ENCODE measurements at regions not wholly inside any gene's neighbourhood (a gene's known extent, or its start where the extent isn't known, plus 50 kb on each side); places are given as distances from the start of the nearest gene placed in this dataset.
A peak's percentile ranks its signal among the peaks of the same experiment; 100 is the strongest.

GRCh38 chr2:183610724-183611123 is 486.5 kb downstream of the NUP35 start (continued):
- peak; percentile 37; the same call in 1 of the 2 replicates for TF ChIP-seq ZNF462 (CRISPR knock-in tag; IDR thresholded peaks at IDR 0.05)

GRCh38 chr2:183614799-183615435 is 490.7 kb downstream of the NUP35 start:
- Mint-ChIP-seq H3K4me1 (peaks cover 7% of the 10 kb centered on the region), H3K4me3 (no peak overlapping the region), H3K27ac (no peak overlapping the region), H3K27me3 (ENCODE audit: insufficient read depth, low read depth, poor library complexity) (no peaks in the 10 kb centered on the region), H3K9me3 (peaks cover 11% of the 10 kb centered on the region; the same call in 2 of the 3 replicates), H3K36me3 (ENCODE audit: low read depth) (no peaks in the 10 kb centered on the region)
- Histone ChIP-seq H3K4me3 (no peak overlapping the region), H3K36me3 (ENCODE audit: insufficient read depth) (no peaks in the 10 kb centered on the region), H4K20me1 (replicated peaks; ENCODE audit: insufficient read depth) (no peaks in the 10 kb centered on the region), H3K4me2 (no peak overlapping the region), H3K79me2 (replicated peaks; ENCODE audit: insufficient read depth) (no peaks in the 10 kb centered on the region), H3F3A (replicated peaks; ENCODE audit: low read depth) (no peaks in the 10 kb centered on the region), H3K9me2 (ENCODE audit: insufficient read depth) (no peaks in the 10 kb centered on the region; the same call in 1 of the 2 replicates), H3K4me1 (ENCODE audit: insufficient read depth) (peaks cover 13% of the 10 kb centered on the region), H3K27ac (ENCODE audit: low read depth) (no peak overlapping the region), H2AFZ (no peak overlapping the region; the same call in 1 of the 2 replicates), H3K27me3 (ENCODE audit: insufficient read depth) (no peaks in the 10 kb centered on the region)
- ATAC-seq = no peak
- DNase-seq (ENCODE audit: low spot score) = no peak
- TF ChIP-seq ZNF331 (CRISPR knock-in tag; IDR thresholded peaks at IDR 0.05; ENCODE audit: low read depth) (no peak), JUNB (IDR thresholded peaks at IDR 0.05; ENCODE audit: unreplicated experiment) (no peak), CTCF (conservative IDR thresholded peaks at IDR 0.05; ENCODE audit: low read depth in 2 of 2) (no peak), POLR2AphosphoS5 (IDR thresholded peaks at IDR 0.05; ENCODE audit: low read depth) (no peak), STAT1 (IDR thresholded peaks at IDR 0.05; ENCODE audit: unreplicated experiment) (no peak), NANOG (IDR thresholded peaks at IDR 0.05; ENCODE audit: borderline replicate concordance) (no peak), ETS1 (IDR thresholded peaks at IDR 0.05) (no peak), CREB1 (CRISPR knock-in tag; IDR thresholded peaks at IDR 0.05; ENCODE audit: low read depth) (no peak)

Data from GM23338 (cell line).